Heart left ventricle (tissue), 16 donors: ENCODE measurements at regions not wholly inside any gene's neighbourhood (a gene's known extent, or its start where the extent isn't known, plus 50 kb on each side); places are given as distances from the start of the nearest gene placed in this dataset.

ENCODE experiments used
- ATAC-seq, 4 donors: fragments of 200-7000 bp; cut with Tn5 transposase; one replicate each; pipeline ENCODE4 v1.9.1; 2020 to 2022; ENCODE audit warnings: moderate library complexity in 4 of 4, mild to moderate bottlenecking in 3 of 4, moderate number of reproducible peaks in 1 of 4
- DNase-seq, 5 donors: peaks; one replicate each; pipeline ENCODE4 v3.0.0-alpha.2; 2020
- H3K27ac ChIP-seq, 12 donors: fragments of 200-600 bp; sonication (generic) in 4 of 12; one replicate each; pipeline versions ENCODE4 v1.5.0 to v1.8.0; 2016 to 2022; ENCODE audit warnings: mild to moderate bottlenecking in 2 of 12
- H3K27me3 ChIP-seq, 9 donors: fragments of 200-600 bp; sonication (generic) in 2 of 9; one replicate each; pipeline versions ENCODE4 v1.5.1 to v1.8.0; 2016 to 2022; ENCODE audit warnings: mild to moderate bottlenecking in 3 of 9
- H3K36me3 ChIP-seq, 9 donors: fragments of 200-600 bp; sonication (generic) in 2 of 9; one replicate each; pipeline versions ENCODE4 v1.5.0 to v1.8.0; 2018 to 2022; ENCODE audit warnings: mild to moderate bottlenecking in 2 of 9
- H3K4me1 ChIP-seq, 12 donors: fragments of 200-600 bp; sonication (generic) in 4 of 12; one replicate each; pipeline versions ENCODE4 v1.5.0 to v1.8.0; 2016 to 2022; ENCODE audit warnings: mild to moderate bottlenecking in 3 of 12
- H3K4me3 ChIP-seq, 12 donors: fragments of 200-600 bp; sonication (generic) in 4 of 12; one replicate each; pipeline versions ENCODE4 v1.5.0 to v1.8.0; 2017 to 2022; ENCODE audit warnings: mild to moderate bottlenecking in 9 of 12, moderate library complexity in 4 of 12
- H3K9me3 ChIP-seq, 12 donors: fragments of 200-600 bp; sonication (generic) in 4 of 12; one replicate each; pipeline versions ENCODE4 v1.5.0 to v1.8.0; 2016 to 2022; ENCODE audit warnings: mild to moderate bottlenecking in 1 of 12
- CTCF ChIP-seq, 12 donors: fragments of 200-600 bp; sonication (generic) in 4 of 12; IDR thresholded peaks; one replicate each; pipeline versions ENCODE4 v1.5.0 to v1.8.0; 2018 to 2022; ENCODE audit warnings: antibody characterized with exemption in 12 of 12, mild to moderate bottlenecking in 5 of 12
- POLR2A ChIP-seq, 2 donors: fragments of 450-650 bp; IDR thresholded peaks; one replicate each; pipeline ENCODE4 v1.6.1; 2017; ENCODE audit warnings: antibody characterized with exemption in 2 of 2, mild to moderate bottlenecking in 2 of 2, moderate library complexity in 2 of 2
- WGBS, 4 donors: extraction: QIAGEN DNeasy Blood & Tissue Kit in 2 of 4; methylation state at CpG; one replicate each; pipeline versions ENCODE4 v1.1.5 to v1.1.7; 2013 to 2018; 5-methylcytosine and 5-hydroxymethylcytosine counted together
- intact Hi-C, 10 donors: fragments of 100-400 bp; cut with DNase I; formaldehyde crosslinking; loops; one replicate each; pipeline versions ENCODE4 v1.11.1 to v1.14.2; 2022
- donor health status: ischemic (EF 13 %, LVEDD 7.1; RV severe dilation, severe dysfunction).
- donor health status: healthy with polysubstance abuse.
- donor health status: DM: no; HTN: yes; CAD: no.
- donor health status: DM: no; HTN: no; CAD: no.
- donor health status: ischemic (EF 25% LVEDD 6.9; RV normal size, moderate dysfunction).
- donor health status: ischemic (EF 25% LVEDD 5.7; RV mildly dilated, moderate dysfunction).
- donor health status: healthy.
- donor health status: DM: yes; HTN: yes; CAD: no.
- donor health status: ischemic (EF 35%, LVEDD 5.7; RV mildly dilated, moderate dysfunction).
- donor health status: nonischemic (EF 11% LVEDD 7.7; RV severe dilation, severe dysfunction).
- donor health status: DM: yes; HTN: yes; CAD: no.
- donor health status: PGD.
- donor health status: ischemic (EF 29% LVEDD 5.4; RV normal size, mild dysfunction).
- donor health status: nonischemic (EF 23%, LVEDD 6.1; RV moderate dilation, normal function).

- TF ChIP-seq CTCF (IDR thresholded peaks at IDR 0.05) (no peak), POLR2A (IDR thresholded peaks at IDR 0.05) (no peak)
- Histone ChIP-seq H3K36me3 (no peaks in the 10 kb centered on the region), H3K27ac (peak overlapping the region in 1 of 12 donors; percentile 77), H3K9me3 (no peaks in the 10 kb centered on the region), H3K4me1 (no peaks in the 10 kb centered on the region), H3K27me3 (peaks cover 0 to 69% (median 27%) of the 10 kb centered on the region in 9 donors), H3K4me3 (no peak overlapping the region)
- DNase-seq (no peak), ATAC-seq (no peak)
- intact Hi-C loops: no loop called here
- WGBS, 4 donors: 38 to 53% (median 48%) methylated on average over 4 of the region's 4 CpGs
Measured at GRCh38 chr16:86363057-86363490, 147.3 kb upstream of the FOXF1 start.

DNA sequence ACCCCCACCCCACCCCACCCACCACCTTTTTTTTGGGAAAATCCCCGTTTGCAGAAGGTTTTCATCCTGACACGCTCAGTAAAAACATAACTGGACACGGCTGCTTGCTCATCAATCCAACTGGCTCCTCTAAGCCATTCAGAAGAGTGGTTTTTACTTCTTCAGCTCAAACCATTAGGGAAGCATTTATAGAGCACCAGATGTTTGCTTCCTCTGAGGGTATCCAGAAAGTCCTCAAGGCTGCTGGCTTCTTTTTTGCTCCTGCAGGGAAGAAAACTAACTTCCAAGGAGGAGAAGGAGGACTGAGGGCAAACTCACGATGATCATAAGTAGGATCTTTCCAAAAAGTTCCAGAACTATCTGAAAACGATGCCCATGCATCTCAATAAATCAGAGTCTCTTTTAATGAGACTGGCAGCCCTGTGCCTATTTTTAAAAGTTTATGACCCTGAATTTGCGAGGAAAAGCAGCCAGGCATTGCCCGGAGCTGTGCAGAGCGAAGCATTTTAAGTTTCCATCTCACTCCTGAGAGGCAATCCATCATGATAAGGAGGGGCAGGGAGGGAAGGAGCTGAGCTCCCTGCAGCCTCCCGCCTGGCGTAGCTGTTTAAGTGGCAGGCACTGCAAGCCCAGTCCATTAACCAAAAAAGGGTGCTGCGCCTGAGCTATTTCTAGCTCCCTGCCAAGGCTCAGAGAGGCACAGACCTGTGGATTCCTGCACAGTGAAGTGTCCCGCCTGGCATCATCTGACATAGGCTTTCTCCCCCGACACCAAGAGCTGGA, 146.3 kb upstream of the FOXF1 start:
- H3K9me3 ChIP-seq: no peaks in the 10 kb centered on the region
- H3K36me3 ChIP-seq: no peaks in the 10 kb centered on the region
- TF ChIP-seq POLR2A (IDR thresholded peaks at IDR 0.05) (no peak), CTCF (IDR thresholded peaks at IDR 0.05) (no peak)
- no peak overlapping the region for H3K4me3 ChIP-seq
- DNase-seq (no peak), ATAC-seq (peak in 1 of 4 donors; percentile 46)
- WGBS, 4 donors: 43 to 48% (median 44%) methylated on average over 13 of the region's 13 CpGs
- peaks cover 0 to 63% (median 27%) of the 10 kb centered on the region in 9 donors for H3K27me3 ChIP-seq
- peak overlapping the region in 1 of 12 donors; percentile 83 for H3K27ac ChIP-seq
- intact Hi-C loops: no loop called here
- H3K4me1 ChIP-seq: no peaks in the 10 kb centered on the region

- peak overlapping the region in 1 of 12 donors; percentile 83 for H3K27ac ChIP-seq
- DNase-seq (no peak), ATAC-seq (no peak)
- no peak overlapping the region for H3K4me3 ChIP-seq
- TF ChIP-seq CTCF (IDR thresholded peaks at IDR 0.05) (no peak), POLR2A (IDR thresholded peaks at IDR 0.05) (no peak)
- intact Hi-C loops: no loop called here
- no peaks in the 10 kb centered on the region for H3K9me3 ChIP-seq
- peaks cover 0 to 55% (median 22%) of the 10 kb centered on the region in 9 donors for H3K27me3 ChIP-seq
- WGBS, 4 donors: 79 to 87% (median 84%) methylated on average over 13 of the region's 13 CpGs
- no peaks in the 10 kb centered on the region for H3K36me3 ChIP-seq
- no peaks in the 10 kb centered on the region for H3K4me1 ChIP-seq
Measured at GRCh38 chr16:86364653-86365380, 145.5 kb upstream of the FOXF1 start.
